NT2/D1 (cell line): ENCODE measurements at regions not wholly inside any gene's neighbourhood (a gene's known extent, or its start where the extent isn't known, plus 50 kb on each side); places are given as distances from the start of the nearest gene placed in this dataset.

ENCODE experiments used
- SUZ12 ChIP-seq: IDR thresholded peaks from 2 replicates; pipeline ENCODE4 v1.6.1; 2011; ENCODE audit not compliant: insufficient read length, insufficient read depth; ENCODE audit errors: extremely low read depth
- YY1 ChIP-seq: IDR thresholded peaks from 2 replicates; pipeline ENCODE4 v1.6.1; 2011; ENCODE audit not compliant: insufficient read length, insufficient read depth
- ZNF274 ChIP-seq: IDR thresholded peaks from 2 replicates; pipeline ENCODE4 v1.6.1; 2011; ENCODE audit warnings: mild to moderate bottlenecking, low read depth, low read length

DNA sequence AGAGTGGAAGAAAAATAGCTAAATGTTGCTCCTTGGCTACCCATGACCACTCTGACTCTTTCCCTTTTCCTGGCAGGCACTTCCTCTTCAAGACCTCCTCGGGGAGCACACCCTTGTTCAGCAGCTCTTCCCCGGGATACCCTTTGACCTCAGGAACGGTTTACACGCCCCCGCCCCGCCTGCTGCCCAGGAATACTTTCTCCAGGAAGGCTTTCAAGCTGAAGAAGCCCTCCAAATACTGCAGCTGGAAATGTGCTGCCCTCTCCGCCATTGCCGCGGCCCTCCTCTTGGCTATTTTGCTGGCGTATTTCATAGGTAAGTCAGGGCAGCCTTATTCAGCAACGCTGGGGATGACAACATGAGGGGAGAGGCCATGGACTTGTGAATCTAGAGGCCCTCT, 298.6 kb upstream of the WWC1 start:
- TF ChIP-seq SUZ12: no peak
- no peak for TF ChIP-seq ZNF274
- TF ChIP-seq YY1: no peak
